Stimulated activated CD8-positive, alpha-beta memory T cell treated with anti-CD3 and anti-CD28 coated beads, Interleukin-15, amount 100 ng/mL, for 48 hours (primary cell): ENCODE measurements at regions not wholly inside any gene's neighbourhood (a gene's known extent, or its start where the extent isn't known, plus 50 kb on each side); places are given as distances from the start of the nearest gene placed in this dataset.
"Not testable (repeated sequence)": the region's sequence is repeated elsewhere in the genome, so short reads cannot be mapped to it uniquely, and the experiment has no call there.

Source experiments
- DNase-seq, 2 donors: peaks; one replicate each; pipeline ENCODE4 v3.0.0-alpha.2; 2020; ENCODE audit warnings: low read depth in 2 of 2

- no peak for DNase-seq
These were observed 704.9 kb upstream of the AUTS2 start for GRCh38 chr7:68893411-68893810.

- not testable (repeated sequence) for DNase-seq
These were observed 699.1 kb upstream of the AUTS2 start for GRCh38 chr7:68899156-68899555.

GRCh38 chr7:68900096-68900495 lies 698.2 kb upstream of the AUTS2 start:
- no peak for DNase-seq

- no peak for DNase-seq
These were observed 693.6 kb upstream of the AUTS2 start for GRCh38 chr7:68904630-68905029.

- no peak for DNase-seq
These were observed 686.5 kb upstream of the AUTS2 start for GRCh38 chr7:68911754-68912153.

GRCh38 chr7:68914006-68914405 lies 684.3 kb upstream of the AUTS2 start:
- no peak for DNase-seq

GRCh38 chr7:68917041-68917651 lies 681.1 kb upstream of the AUTS2 start:
- DNase-seq = no peak

- no peak for DNase-seq
These were observed 679.7 kb upstream of the AUTS2 start for GRCh38 chr7:68918621-68919020.

GRCh38 chr7:68922850-68923249 lies 675.4 kb upstream of the AUTS2 start:
- DNase-seq = no peak

- no peak for DNase-seq
These were observed 673.0 kb upstream of the AUTS2 start for GRCh38 chr7:68925241-68925640.

GRCh38 chr7:68929781-68930261 lies 668.5 kb upstream of the AUTS2 start:
- DNase-seq = no peak

GRCh38 chr7:68936471-68937035 lies 661.7 kb upstream of the AUTS2 start:
- DNase-seq = no peak

- no peak for DNase-seq
These were observed 660.1 kb upstream of the AUTS2 start for GRCh38 chr7:68938151-68938550.

GRCh38 chr7:68943786-68944185 lies 654.5 kb upstream of the AUTS2 start:
- no peak for DNase-seq

- DNase-seq = no peak
These were observed 642.6 kb upstream of the AUTS2 start for GRCh38 chr7:68955656-68956055.

GRCh38 chr7:68958571-68958970 lies 639.7 kb upstream of the AUTS2 start:
- no peak for DNase-seq

GRCh38 chr7:68963552-68963951 lies 634.7 kb upstream of the AUTS2 start:
- no peak for DNase-seq

GRCh38 chr7:68964060-68964459 lies 634.2 kb upstream of the AUTS2 start:
- no peak for DNase-seq

GRCh38 chr7:68965351-68965750 lies 632.9 kb upstream of the AUTS2 start:
- DNase-seq = no peak

- DNase-seq = no peak
These were observed 630.7 kb upstream of the AUTS2 start for GRCh38 chr7:68967598-68967997.

- DNase-seq = no peak
These were observed 628.7 kb upstream of the AUTS2 start for GRCh38 chr7:68969571-68969970.

- DNase-seq = no peak
These were observed 626.5 kb upstream of the AUTS2 start for GRCh38 chr7:68971634-68972340.

- DNase-seq = no peak
These were observed 620.8 kb upstream of the AUTS2 start for GRCh38 chr7:68977385-68978055.
